Activated naive CD8-positive, alpha-beta T cell treated with anti-CD3 and anti-CD28 coated beads for 36 hours (primary cell): ENCODE measurements at regions not wholly inside any gene's neighbourhood (a gene's known extent, or its start where the extent isn't known, plus 50 kb on each side); places are given as distances from the start of the nearest gene placed in this dataset.

Experiments
- DNase-seq: peaks from one replicate; pipeline ENCODE4 v3.0.0; 2021
- H3K27ac Mint-ChIP-seq: one replicate; pipeline ENCODE4 v1.8.0; 2022; ENCODE audit warnings: mild to moderate bottlenecking, moderate library complexity, mixed read lengths
- H3K27me3 Mint-ChIP-seq: one replicate; pipeline ENCODE4 v1.8.0; 2022; ENCODE audit warnings: mild to moderate bottlenecking, mixed read lengths
- H3K36me3 Mint-ChIP-seq: one replicate; pipeline ENCODE4 v1.8.0; 2021; ENCODE audit warnings: mild to moderate bottlenecking, mixed read lengths
- H3K4me1 Mint-ChIP-seq: one replicate; pipeline ENCODE4 v1.8.0; 2021; ENCODE audit warnings: mixed read lengths
- H3K4me3 Mint-ChIP-seq: one replicate; pipeline ENCODE4 v1.8.0; 2022; ENCODE audit warnings: mild to moderate bottlenecking, moderate library complexity, mixed read lengths
- H3K9me3 Mint-ChIP-seq: one replicate; pipeline ENCODE4 v1.8.0; 2022; ENCODE audit warnings: mixed read lengths

- Mint-ChIP-seq H3K27me3 (no peaks in the 10 kb centered on the region), H3K4me3 (no peak overlapping the region), H3K4me1 (no peaks in the 10 kb centered on the region), H3K27ac (no peak overlapping the region), H3K9me3 (no peaks in the 10 kb centered on the region), H3K36me3 (no peaks in the 10 kb centered on the region)
- no peak for DNase-seq
Observed at GRCh38 chr15:69537901-69538300, 85.3 kb downstream of the RPLP1 start.

- H3K9me3 Mint-ChIP-seq, result no peaks in the 10 kb centered on the region
- H3K36me3 Mint-ChIP-seq, result no peaks in the 10 kb centered on the region
- H3K27ac Mint-ChIP-seq, result no peak overlapping the region
- H3K4me3 Mint-ChIP-seq, result no peak overlapping the region
- H3K4me1 Mint-ChIP-seq, result no peaks in the 10 kb centered on the region
- H3K27me3 Mint-ChIP-seq, result no peaks in the 10 kb centered on the region
- DNase-seq, result no peak
Observed at GRCh38 chr15:69538379-69538778, 85.8 kb downstream of the RPLP1 start.

- Mint-ChIP-seq H3K27ac (no peak overlapping the region), H3K27me3 (no peaks in the 10 kb centered on the region), H3K36me3 (no peaks in the 10 kb centered on the region), H3K4me3 (no peak overlapping the region), H3K4me1 (no peaks in the 10 kb centered on the region), H3K9me3 (no peaks in the 10 kb centered on the region)
- no peak for DNase-seq
Observed at GRCh38 chr15:69539345-69539744, 86.7 kb downstream of the RPLP1 start.

GRCh38 chr15:69540622-69541021 is 88.0 kb downstream of the RPLP1 start:
- H3K36me3 Mint-ChIP-seq, result no peaks in the 10 kb centered on the region
- H3K4me1 Mint-ChIP-seq, result no peaks in the 10 kb centered on the region
- H3K27me3 Mint-ChIP-seq, result no peaks in the 10 kb centered on the region
- no peak for DNase-seq
- H3K27ac Mint-ChIP-seq, result no peak overlapping the region
- H3K9me3 Mint-ChIP-seq, result no peaks in the 10 kb centered on the region
- H3K4me3 Mint-ChIP-seq, result no peak overlapping the region

- no peaks in the 10 kb centered on the region for H3K4me1 Mint-ChIP-seq
- no peaks in the 10 kb centered on the region for H3K9me3 Mint-ChIP-seq
- H3K27ac Mint-ChIP-seq, result no peak overlapping the region
- no peak overlapping the region for H3K4me3 Mint-ChIP-seq
- H3K36me3 Mint-ChIP-seq, result no peaks in the 10 kb centered on the region
- no peaks in the 10 kb centered on the region for H3K27me3 Mint-ChIP-seq
- no peak for DNase-seq
Observed at GRCh38 chr15:69542028-69542427, 89.4 kb downstream of the RPLP1 start.

GRCh38 chr15:69543681-69544364 is 91.2 kb downstream of the RPLP1 start:
- Mint-ChIP-seq H3K36me3 (no peaks in the 10 kb centered on the region), H3K27me3 (peaks cover 1% of the 10 kb centered on the region), H3K27ac (no peak overlapping the region)

GRCh38 chr15:69544365-69545113 is 91.9 kb downstream of the RPLP1 start:
- no peak overlapping the region for H3K27ac Mint-ChIP-seq
- H3K9me3 Mint-ChIP-seq, result no peaks in the 10 kb centered on the region
- DNase-seq, result no peak
- H3K27me3 Mint-ChIP-seq, result peaks cover 3% of the 10 kb centered on the region
- no peaks in the 10 kb centered on the region for H3K4me1 Mint-ChIP-seq
- no peaks in the 10 kb centered on the region for H3K36me3 Mint-ChIP-seq
- H3K4me3 Mint-ChIP-seq, result no peak overlapping the region

More at GRCh38 chr15:69543681-69544364, 91.2 kb downstream of the RPLP1 start:
- Mint-ChIP-seq H3K4me3 (no peak overlapping the region), H3K4me1 (no peaks in the 10 kb centered on the region), H3K9me3 (no peaks in the 10 kb centered on the region)
- no peak for DNase-seq

- Mint-ChIP-seq H3K27me3 (peaks cover 7% of the 10 kb centered on the region), H3K36me3 (no peaks in the 10 kb centered on the region), H3K4me1 (no peaks in the 10 kb centered on the region), H3K27ac (no peak overlapping the region), H3K9me3 (peaks cover under 1% of the 10 kb centered on the region), H3K4me3 (no peak overlapping the region)
- DNase-seq, result no peak
Observed at GRCh38 chr15:69546182-69546581, 93.6 kb downstream of the RPLP1 start.

- peaks cover 9% of the 10 kb centered on the region for H3K9me3 Mint-ChIP-seq
- no peak overlapping the region for H3K4me3 Mint-ChIP-seq
- H3K4me1 Mint-ChIP-seq, result no peaks in the 10 kb centered on the region
- peaks cover 7% of the 10 kb centered on the region for H3K27me3 Mint-ChIP-seq
- DNase-seq, result no peak
- peaks cover 5% of the 10 kb centered on the region for H3K36me3 Mint-ChIP-seq
- no peak overlapping the region for H3K27ac Mint-ChIP-seq
Observed at GRCh38 chr15:69548395-69549180, 96.0 kb downstream of the RPLP1 start.

- H3K27ac Mint-ChIP-seq, result no peak overlapping the region
- no peak for DNase-seq
- peaks cover 5% of the 10 kb centered on the region for H3K36me3 Mint-ChIP-seq
- no peak overlapping the region for H3K4me3 Mint-ChIP-seq
- H3K9me3 Mint-ChIP-seq, result peaks cover 9% of the 10 kb centered on the region
- H3K27me3 Mint-ChIP-seq, result peaks cover 7% of the 10 kb centered on the region
- no peaks in the 10 kb centered on the region for H3K4me1 Mint-ChIP-seq
Observed at GRCh38 chr15:69551391-69552056, 98.9 kb downstream of the RPLP1 start.

GRCh38 chr15:69552057-69552815 is 99.6 kb downstream of the RPLP1 start:
- Mint-ChIP-seq H3K4me1 (no peaks in the 10 kb centered on the region), H3K27ac (no peak overlapping the region), H3K27me3 (peaks cover 7% of the 10 kb centered on the region), H3K9me3 (peaks cover 9% of the 10 kb centered on the region), H3K4me3 (no peak overlapping the region), H3K36me3 (peaks cover 5% of the 10 kb centered on the region)
- DNase-seq, result no peak

GRCh38 chr15:69553686-69554085 is 101.1 kb downstream of the RPLP1 start:
- Mint-ChIP-seq H3K27me3 (peaks cover 7% of the 10 kb centered on the region), H3K9me3 (peaks cover 9% of the 10 kb centered on the region), H3K4me3 (no peak overlapping the region), H3K4me1 (no peaks in the 10 kb centered on the region), H3K27ac (no peak overlapping the region), H3K36me3 (peaks cover 5% of the 10 kb centered on the region)
- DNase-seq, result no peak

GRCh38 chr15:69554279-69554961 is 101.8 kb downstream of the RPLP1 start:
- Mint-ChIP-seq H3K4me1 (peaks cover 3% of the 10 kb centered on the region), H3K27me3 (peaks cover 4% of the 10 kb centered on the region), H3K9me3 (peaks cover 9% of the 10 kb centered on the region), H3K4me3 (no peak overlapping the region), H3K36me3 (peaks cover 5% of the 10 kb centered on the region), H3K27ac (no peak overlapping the region)
- DNase-seq, result no peak

- Mint-ChIP-seq H3K27me3 (peaks cover 4% of the 10 kb centered on the region), H3K27ac (no peak overlapping the region), H3K4me3 (no peak overlapping the region), H3K4me1 (peaks cover 6% of the 10 kb centered on the region), H3K9me3 (peaks cover 9% of the 10 kb centered on the region), H3K36me3 (peaks cover 5% of the 10 kb centered on the region)
- DNase-seq, result no peak
Observed at GRCh38 chr15:69555080-69555479, 102.5 kb downstream of the RPLP1 start.
